A549 (cell line): ENCODE measurements at regions not wholly inside any gene's neighbourhood (a gene's known extent, or its start where the extent isn't known, plus 50 kb on each side); places are given as distances from the start of the nearest gene placed in this dataset.
A peak's percentile ranks its signal among the peaks of the same experiment; 100 is the strongest.

Experiments
- ATAC-seq, 2 experiments: fragments of 200-7000 bp in 1 of 2; fragments of >200 bp in 1 of 2; cut with Nextera tagmentation in 1 of 2; cut with Tn5 transposase in 1 of 2; 3 replicates each; pipeline versions ENCODE4 v1.8.0 to v1.9.1; 2018 to 2020; ENCODE audit warnings: mild to moderate bottlenecking in 1 of 2, moderate library complexity in 1 of 2
- CTCF ChIA-PET: fragments of 300-600 bp; sonication (Branson Sonifier 250); formaldehyde crosslinking; extraction: SDS; loops from one replicate; lab custom pipeline; 2021; ENCODE audit warnings: antibody characterized with exemption, inconsistent platforms; lab: Yijun Ruan, JAX
- POLR2A ChIA-PET: fragments of 350-600 bp; formaldehyde crosslinking; extraction: SDS; loops from one replicate; lab custom pipeline; 2021; ENCODE audit warnings: antibody characterized with exemption, inconsistent platforms; lab: Yijun Ruan, JAX
- DNase-seq, 2 experiments: peaks; one replicate each; pipeline versions ENCODE4 v3.0.0 to v3.0.0-alpha.2; 2011 to 2016; ENCODE audit warnings: low read depth in 1 of 2, low spot score in 1 of 2
- FAIRE-seq: peaks from 2 replicates; lab custom pipeline; 2011; peaks lifted over from hg19 to GRCh38; lab: Jason Lieb, UNC
- H3K27ac ChIP-seq, 2 experiments: fragments of >200 bp; sonication (Bioruptor Twin); formaldehyde crosslinking; 3 replicates each; pipeline ENCODE4 v1.5.1; 2016 to 2017
- H3K4me1 ChIP-seq: fragments of >200 bp; sonication (Bioruptor Twin); formaldehyde crosslinking; 3 replicates; pipeline ENCODE4 v1.6.1; 2016
- H3K4me2 ChIP-seq: fragments of >200 bp; sonication (Bioruptor Twin); formaldehyde crosslinking; 3 replicates; pipeline ENCODE4 v1.6.1; 2016
- H3K4me3 ChIP-seq: fragments of >200 bp; sonication (Bioruptor Twin); formaldehyde crosslinking; 3 replicates; pipeline ENCODE4 v1.5.1; 2016
- H3K9me3 ChIP-seq: fragments of >200 bp; sonication (Bioruptor Twin); formaldehyde crosslinking; 3 replicates; pipeline ENCODE4 v1.6.1; 2016
- CHD2 ChIP-seq: fragments of 150-350 bp; IDR thresholded peaks from 2 replicates; pipeline ENCODE4 v1.6.1; 2014; ENCODE audit warnings: low read length; ENCODE audit not compliant: partially characterized antibody
- CHD4 ChIP-seq: fragments of 200-600 bp; sonication (generic); IDR thresholded peaks from 2 replicates; pipeline ENCODE4 v1.6.1; 2016; ENCODE audit warnings: antibody characterized with exemption, mild to moderate bottlenecking, borderline replicate concordance
- EHF ChIP-seq: fragments of 250-450 bp; sonication (Bioruptor Pico); IDR thresholded peaks from 2 replicates; pipeline ENCODE4 v1.5.0; 2020; ENCODE audit warnings: mild to moderate bottlenecking
- ELK1 ChIP-seq: fragments of 150-350 bp; IDR thresholded peaks from 2 replicates; pipeline ENCODE4 v1.6.1; 2014; ENCODE audit warnings: low read depth, mild to moderate bottlenecking, low read length
- FOSB ChIP-seq: fragments of 250-450 bp; sonication (Bioruptor Pico); IDR thresholded peaks from 2 replicates; pipeline ENCODE4 v1.5.0; 2020; ENCODE audit warnings: mild to moderate bottlenecking, moderate library complexity
- HOXB5 ChIP-seq: fragments of 250-450 bp; sonication (Bioruptor Pico); IDR thresholded peaks from 2 replicates; pipeline ENCODE4 v1.5.0; 2020; ENCODE audit warnings: mild to moderate bottlenecking, moderate library complexity
- KDM1A ChIP-seq: fragments of 200-600 bp; sonication (generic); IDR thresholded peaks from 2 replicates; pipeline ENCODE4 v1.6.1; 2016; ENCODE audit warnings: low read depth, mild to moderate bottlenecking
- MYC ChIP-seq: IDR thresholded peaks from 2 replicates; pipeline ENCODE4 v1.6.1; 2012; ENCODE audit warnings: mild to moderate bottlenecking, inconsistent platforms, low read length, improper control_type of control experiment, borderline replicate concordance
- NR3C1 ChIP-seq: fragments of >200 bp; sonication (Bioruptor Twin); formaldehyde crosslinking; IDR thresholded peaks from 3 replicates; pipeline ENCODE4 v1.6.1; 2017
- PBX3 ChIP-seq: IDR thresholded peaks from 2 replicates; pipeline ENCODE4 v1.6.1; 2012
- POLR2A ChIP-seq: IDR thresholded peaks from 2 replicates; pipeline ENCODE4 v1.6.1; 2012; ENCODE audit warnings: mild to moderate bottlenecking, low read length
- POLR2AphosphoS2 ChIP-seq: conservative IDR thresholded peaks from 2 replicates; pipeline ENCODE4 v1.6.1; 2012; ENCODE audit warnings: low read length, improper control_type of control experiment, inconsistent platforms
- RARB ChIP-seq: fragments of 250-450 bp; sonication (Bioruptor Pico); IDR thresholded peaks from 2 replicates; pipeline ENCODE4 v1.8.0; 2021; ENCODE audit warnings: mild to moderate bottlenecking, moderate library complexity
- RCOR1 ChIP-seq: fragments of 150-350 bp; IDR thresholded peaks from 2 replicates; pipeline ENCODE4 v1.6.1; 2014; ENCODE audit warnings: antibody characterized with exemption, low read length, low read depth
- RFX5 ChIP-seq: fragments of 450-650 bp; IDR thresholded peaks from 2 replicates; pipeline ENCODE4 v1.7.1; 2014; ENCODE audit warnings: antibody characterized with exemption, mild to moderate bottlenecking, moderate library complexity
- SMC3 ChIP-seq: fragments of >200 bp; sonication (Bioruptor Twin); formaldehyde crosslinking; IDR thresholded peaks from 3 replicates; pipeline ENCODE4 v1.6.1; 2018; ENCODE audit warnings: inconsistent platforms
- SREBF2 ChIP-seq: fragments of 450-650 bp; IDR thresholded peaks from 2 replicates; pipeline ENCODE4 v1.6.1; 2014; ENCODE audit warnings: mild to moderate bottlenecking, moderate library complexity
- ZFP36 ChIP-seq: fragments of 450-650 bp; IDR thresholded peaks from 2 replicates; pipeline ENCODE4 v1.6.1; 2014; ENCODE audit warnings: borderline replicate concordance; ENCODE audit not compliant: partially characterized antibody
- ZSCAN20 ChIP-seq: fragments of 250-450 bp; sonication (Bioruptor Pico); IDR thresholded peaks from 2 replicates; pipeline ENCODE4 v1.8.0; 2022; ENCODE audit warnings: mild to moderate bottlenecking, moderate library complexity
- WGBS: methylation state at CpG from one replicate; pipeline ENCODE4 v1.1.6; 2017; ENCODE audit errors: missing lambda C conversion rate; 5-methylcytosine and 5-hydroxymethylcytosine counted together
- TF ChIP-seq, protein P1 (sequence below): IDR thresholded peaks from 2 replicates; pipeline ENCODE4 v1.6.1; 2012; ENCODE audit warnings: low read depth, borderline replicate concordance
- TF ChIP-seq, protein P2 (sequence below): fragments of >200 bp; sonication (Bioruptor Twin); formaldehyde crosslinking; IDR thresholded peaks from 2 replicates; pipeline ENCODE4 v1.6.1; 2016
- TF ChIP-seq, protein P3 (sequence below): fragments of 250-450 bp; sonication (Bioruptor Pico); IDR thresholded peaks from 2 replicates; pipeline ENCODE4 v1.5.0; 2020; ENCODE audit warnings: low read depth, mild to moderate bottlenecking, moderate library complexity

DNA sequence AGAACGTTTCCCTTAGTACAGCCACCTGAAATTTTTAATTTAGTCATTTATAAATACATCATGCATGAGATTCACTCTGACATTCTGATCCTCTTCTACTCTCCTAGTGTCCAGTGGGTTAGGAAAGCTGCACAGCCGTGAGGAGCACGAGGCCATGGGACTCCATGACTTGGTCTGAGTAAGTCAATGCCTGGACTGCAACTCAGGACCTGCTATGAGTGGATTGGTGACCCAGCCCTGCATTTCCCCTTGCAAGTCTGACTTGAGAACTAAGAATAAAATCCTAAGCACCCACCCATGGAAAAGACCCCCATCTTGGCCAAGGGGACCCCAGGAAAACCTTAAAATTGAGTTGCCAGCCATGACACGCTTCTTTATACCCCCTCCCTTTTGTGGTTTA is 237.6 kb upstream of the HDAC4 start:
- no peak for TF ChIP-seq RCOR1
- no peak for TF ChIP-seq KDM1A
- TF ChIP-seq MYC, result no peak
- TF ChIP-seq, protein P1, sequence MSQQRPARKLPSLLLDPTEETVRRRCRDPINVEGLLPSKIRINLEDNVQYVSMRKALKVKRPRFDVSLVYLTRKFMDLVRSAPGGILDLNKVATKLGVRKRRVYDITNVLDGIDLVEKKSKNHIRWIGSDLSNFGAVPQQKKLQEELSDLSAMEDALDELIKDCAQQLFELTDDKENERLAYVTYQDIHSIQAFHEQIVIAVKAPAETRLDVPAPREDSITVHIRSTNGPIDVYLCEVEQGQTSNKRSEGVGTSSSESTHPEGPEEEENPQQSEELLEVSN, result no peak
- no peak for TF ChIP-seq PBX3
- TF ChIP-seq ZFP36, result no peak
- TF ChIP-seq, protein P2, sequence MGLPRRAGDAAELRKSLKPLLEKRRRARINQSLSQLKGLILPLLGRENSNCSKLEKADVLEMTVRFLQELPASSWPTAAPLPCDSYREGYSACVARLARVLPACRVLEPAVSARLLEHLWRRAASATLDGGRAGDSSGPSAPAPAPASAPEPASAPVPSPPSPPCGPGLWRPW, result no peak
- no peak for TF ChIP-seq CHD2
- TF ChIP-seq, protein P3, sequence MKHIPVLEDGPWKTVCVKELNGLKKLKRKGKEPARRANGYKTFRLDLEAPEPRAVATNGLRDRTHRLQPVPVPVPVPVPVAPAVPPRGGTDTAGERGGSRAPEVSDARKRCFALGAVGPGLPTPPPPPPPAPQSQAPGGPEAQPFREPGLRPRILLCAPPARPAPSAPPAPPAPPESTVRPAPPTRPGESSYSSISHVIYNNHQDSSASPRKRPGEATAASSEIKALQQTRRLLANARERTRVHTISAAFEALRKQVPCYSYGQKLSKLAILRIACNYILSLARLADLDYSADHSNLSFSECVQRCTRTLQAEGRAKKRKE, result no peak
- TF ChIP-seq FOSB (CRISPR knock-in tag), result no peak
- TF ChIP-seq SREBF2, result no peak
- TF ChIP-seq NR3C1, result no peak
- no peak for TF ChIP-seq ELK1
- no peaks in the 10 kb centered on the region; the same call in 2 of the 3 replicates for H3K4me1 ChIP-seq
- WGBS, result 11% methylated on average over 4 of the region's 4 CpGs
- DNase-seq, result no peak
- no peak for ATAC-seq
- peaks cover 4% of the 10 kb centered on the region; the same call in 2 of the 3 replicates for H3K9me3 ChIP-seq
- ChIA-PET CTCF (no interaction called here), POLR2A (no interaction called here)
- no peak for FAIRE-seq
- H3K4me2 ChIP-seq, result no peak overlapping the region
- H3K27ac ChIP-seq, result no peak overlapping the region
- no peak overlapping the region for H3K4me3 ChIP-seq

- peak overlapping the region in 1 of 2 experiments; percentile 35; a peak in 1 of 6 replicates for H3K27ac ChIP-seq
- 2% methylated on average over 3 of the region's 3 CpGs for WGBS
- POLR2A ChIA-PET, result no interaction called here
- peaks cover 4% of the 10 kb centered on the region; the same call in 2 of the 3 replicates for H3K9me3 ChIP-seq
- ATAC-seq, result no peak
- CTCF ChIA-PET, result interaction anchor here (0.7 to 1.0 kb wide), 2 partner anchors 28 to 62 kb away, joined by 3 read pairs; no protein-coding TSS in a partner anchor
- H3K4me2 ChIP-seq, result 0 out of 3 replicates have a peak overlapping the region, but pooled peaks have one; percentile 15
- no peak for DNase-seq
- FAIRE-seq, result no peak
- H3K4me1 ChIP-seq, result no peaks in the 10 kb centered on the region; the same call in 2 of the 3 replicates
- TF ChIP-seq POLR2A (no peak), CHD4 (no peak), POLR2AphosphoS2 (no peak), HOXB5 (CRISPR knock-in tag) (no peak)
- H3K4me3 ChIP-seq, result no peak overlapping the region
These were observed 236.0 kb upstream of the HDAC4 start for GRCh38 chr2:239636808-239637207.

GRCh38 chr2:239634769-239635168 is 233.9 kb upstream of the HDAC4 start:
- peaks cover 18% of the 10 kb centered on the region for H3K4me1 ChIP-seq
- H3K4me3 ChIP-seq, result no peak overlapping the region
- H3K4me2 ChIP-seq, result no peak overlapping the region
- DNase-seq (no peak), FAIRE-seq (no peak), ATAC-seq (no peak)
- 50% methylated on average over 4 of the region's 4 CpGs for WGBS
- no peak overlapping the region for H3K27ac ChIP-seq
- TF ChIP-seq SMC3, result no peak
- TF ChIP-seq RARB, result no peak
- TF ChIP-seq NR3C1, result no peak
- no peak for TF ChIP-seq RFX5
- no peak for TF ChIP-seq EHF (CRISPR knock-in tag)
- TF ChIP-seq POLR2AphosphoS2, result no peak
- TF ChIP-seq ZSCAN20 (CRISPR knock-in tag), result no peak
- TF ChIP-seq, protein P1, result no peak
- peaks cover 4% of the 10 kb centered on the region; the same call in 1 of the 3 replicates for H3K9me3 ChIP-seq
- ChIA-PET CTCF (no interaction called here), POLR2A (no interaction called here)
